WTC11 (cell line): ENCODE measurements at regions not wholly inside any gene's neighbourhood (a gene's known extent, or its start where the extent isn't known, plus 50 kb on each side); places are given as distances from the start of the nearest gene placed in this dataset.

Experiments used
- ATAC-seq: fragments of 200-7000 bp; cut with Tn5 transposase; 2 replicates; pipeline ENCODE4 v1.10.0; 2021; ENCODE audit warnings: mild to moderate bottlenecking, moderate library complexity
- CTCF ChIA-PET: fragments of 300-600 bp; sonication (Branson Sonifier 250); formaldehyde crosslinking; loops from one replicate; lab custom pipeline; 2021; ENCODE audit warnings: antibody characterized with exemption; lab: Charles Lee
- POLR2A ChIA-PET: fragments of 350-600 bp; sonication (Branson Sonifier 250); formaldehyde crosslinking; loops from one replicate; lab custom pipeline; 2021; ENCODE audit warnings: antibody characterized with exemption; lab: Charles Lee
- DNase-seq: peaks from one replicate; pipeline ENCODE4 v3.0.0; 2021; ENCODE audit warnings: low spot score
- H3K27ac Mint-ChIP-seq: 2 replicates; pipeline ENCODE4 v1.8.0; 2021; ENCODE audit warnings: mixed read lengths
- H3K27me3 Mint-ChIP-seq: 2 replicates; pipeline ENCODE4 v1.8.0; 2021; ENCODE audit warnings: low read depth, mild to moderate bottlenecking, moderate library complexity, mixed read lengths
- H3K36me3 Mint-ChIP-seq: 2 replicates; pipeline ENCODE4 v1.8.0; 2021; ENCODE audit warnings: mixed read lengths
- H3K4me1 Mint-ChIP-seq: 2 replicates; pipeline ENCODE4 v1.8.0; 2022; ENCODE audit warnings: mixed read lengths
- H3K4me3 Mint-ChIP-seq: 2 replicates; pipeline ENCODE4 v1.8.0; 2021; ENCODE audit warnings: mild to moderate bottlenecking, moderate library complexity, mixed read lengths
- H3K9me3 Mint-ChIP-seq: 2 replicates; pipeline ENCODE4 v1.8.0; 2021; ENCODE audit warnings: mixed read lengths
- ARID4B ChIP-seq: sonication (generic); formaldehyde crosslinking; IDR thresholded peaks from 2 replicates; pipeline ENCODE4 v1.8.0; 2023; ENCODE audit warnings: missing genetic modification reagents, mild to moderate bottlenecking, borderline replicate concordance
- ATF3 ChIP-seq: sonication (generic); formaldehyde crosslinking; conservative IDR thresholded peaks from 2 replicates; pipeline ENCODE4 v1.8.1; 2022; ENCODE audit warnings: mild to moderate bottlenecking, missing genetic modification reagents
- E2F1 ChIP-seq: sonication (generic); formaldehyde crosslinking; IDR thresholded peaks from 2 replicates; pipeline ENCODE4 v1.8.0; 2022; ENCODE audit warnings: mild to moderate bottlenecking, missing genetic modification reagents
- GABPB1 ChIP-seq: sonication (generic); formaldehyde crosslinking; IDR thresholded peaks from 2 replicates; pipeline ENCODE4 v1.8.1; 2023; ENCODE audit warnings: mild to moderate bottlenecking, missing genetic modification reagents
- GRHL2 ChIP-seq: fragments of 250-450 bp; sonication (Bioruptor Pico); IDR thresholded peaks from 2 replicates; pipeline ENCODE4 v1.8.0; 2022; ENCODE audit warnings: mild to moderate bottlenecking, moderate library complexity; ENCODE audit not compliant: insufficient replicate concordance, severe bottlenecking
- NFE2L1 ChIP-seq: sonication (generic); formaldehyde crosslinking; IDR thresholded peaks from 2 replicates; pipeline ENCODE4 v1.8.1; 2023; ENCODE audit warnings: missing genetic modification reagents
- PRDM15 ChIP-seq: sonication (generic); formaldehyde crosslinking; IDR thresholded peaks from 2 replicates; pipeline ENCODE4 v1.8.0; 2022; ENCODE audit warnings: missing genetic modification reagents
- RELA ChIP-seq: sonication (generic); formaldehyde crosslinking; IDR thresholded peaks from 2 replicates; pipeline ENCODE4 v1.8.1; 2022; ENCODE audit warnings: missing genetic modification reagents, mild to moderate bottlenecking, borderline replicate concordance
- SMAD4 ChIP-seq: sonication (generic); formaldehyde crosslinking; IDR thresholded peaks from 2 replicates; pipeline ENCODE4 v1.8.0; 2022; ENCODE audit warnings: mild to moderate bottlenecking, missing genetic modification reagents
- TP53 ChIP-seq: sonication (generic); formaldehyde crosslinking; IDR thresholded peaks from 2 replicates; pipeline ENCODE4 v1.8.1; 2023; ENCODE audit warnings: mild to moderate bottlenecking, missing genetic modification reagents
- ZBTB21 ChIP-seq: sonication (generic); formaldehyde crosslinking; IDR thresholded peaks from 2 replicates; pipeline ENCODE4 v1.8.1; 2023; ENCODE audit warnings: mild to moderate bottlenecking, missing genetic modification reagents, borderline replicate concordance
- ZNF121 ChIP-seq: sonication (generic); formaldehyde crosslinking; IDR thresholded peaks from 2 replicates; pipeline ENCODE4 v1.8.0; 2023; ENCODE audit warnings: missing genetic modification reagents
- ZNF281 ChIP-seq: sonication (generic); formaldehyde crosslinking; IDR thresholded peaks from 2 replicates; pipeline ENCODE4 v1.8.0; 2023; ENCODE audit warnings: mild to moderate bottlenecking, missing genetic modification reagents
- ZNF423 ChIP-seq: fragments of 250-450 bp; sonication (Bioruptor Pico); IDR thresholded peaks from 2 replicates; pipeline ENCODE4 v2.1.2; 2022; ENCODE audit warnings: mild to moderate bottlenecking, moderate library complexity
- TF ChIP-seq, protein P1 (sequence below): sonication (generic); formaldehyde crosslinking; IDR thresholded peaks from 2 replicates; pipeline ENCODE4 v1.8.1; 2023; ENCODE audit warnings: mild to moderate bottlenecking, missing genetic modification reagents, moderate library complexity
- TF ChIP-seq, protein P2 (sequence below): sonication (generic); formaldehyde crosslinking; IDR thresholded peaks from 2 replicates; pipeline ENCODE4 v1.8.1; 2022; ENCODE audit warnings: mild to moderate bottlenecking, moderate library complexity, missing genetic modification reagents

- TF ChIP-seq, protein P1, sequence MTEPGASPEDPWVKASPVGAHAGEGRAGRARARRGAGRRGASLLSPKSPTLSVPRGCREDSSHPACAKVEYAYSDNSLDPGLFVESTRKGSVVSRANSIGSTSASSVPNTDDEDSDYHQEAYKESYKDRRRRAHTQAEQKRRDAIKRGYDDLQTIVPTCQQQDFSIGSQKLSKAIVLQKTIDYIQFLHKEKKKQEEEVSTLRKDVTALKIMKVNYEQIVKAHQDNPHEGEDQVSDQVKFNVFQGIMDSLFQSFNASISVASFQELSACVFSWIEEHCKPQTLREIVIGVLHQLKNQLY (CRISPR knock-in tag): no peak
- TF ChIP-seq GABPB1 (CRISPR knock-in tag) (no peak), RELA (CRISPR knock-in tag) (no peak), NFE2L1 (CRISPR knock-in tag) (no peak), SMAD4 (CRISPR knock-in tag) (no peak)
Observed at GRCh38 chr6:121844898-121845297, 409.5 kb downstream of the GJA1 start (continued).

GRCh38 chr6:121847806-121848522, 412.5 kb downstream of the GJA1 start:
- H3K27ac Mint-ChIP-seq: peak overlapping the region; percentile 73
- H3K9me3 Mint-ChIP-seq: peaks cover 5% of the 10 kb centered on the region
- H3K4me1 Mint-ChIP-seq: peaks cover 45% of the 10 kb centered on the region
- DNase-seq: no peak
- no peaks in the 10 kb centered on the region for H3K27me3 Mint-ChIP-seq
- H3K4me3 Mint-ChIP-seq: no peak overlapping the region
- POLR2A ChIA-PET: no interaction called here
- ATAC-seq: no peak
- TF ChIP-seq ZNF281 (CRISPR knock-in tag) (no peak), ZNF121 (no peak), TP53 (CRISPR knock-in tag) (no peak), ARID4B (CRISPR knock-in tag) (no peak), E2F1 (CRISPR knock-in tag) (no peak), ZNF423 (CRISPR knock-in tag) (no peak), GRHL2 (CRISPR knock-in tag) (no peak), NFE2L1 (CRISPR knock-in tag) (no peak), ZBTB21 (CRISPR knock-in tag) (no peak), ATF3 (CRISPR knock-in tag) (no peak), PRDM15 (CRISPR knock-in tag) (no peak)
- TF ChIP-seq, protein P2, sequence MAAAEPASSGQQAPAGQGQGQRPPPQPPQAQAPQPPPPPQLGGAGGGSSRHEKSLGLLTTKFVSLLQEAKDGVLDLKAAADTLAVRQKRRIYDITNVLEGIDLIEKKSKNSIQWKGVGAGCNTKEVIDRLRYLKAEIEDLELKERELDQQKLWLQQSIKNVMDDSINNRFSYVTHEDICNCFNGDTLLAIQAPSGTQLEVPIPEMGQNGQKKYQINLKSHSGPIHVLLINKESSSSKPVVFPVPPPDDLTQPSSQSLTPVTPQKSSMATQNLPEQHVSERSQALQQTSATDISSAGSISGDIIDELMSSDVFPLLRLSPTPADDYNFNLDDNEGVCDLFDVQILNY (CRISPR knock-in tag): no peak
- no peaks in the 10 kb centered on the region; the same call in 1 of the 2 replicates for H3K36me3 Mint-ChIP-seq
- CTCF ChIA-PET: interaction anchor here (2.2 to 3.5 kb wide), 2 partner anchors 17 to 417 kb away, joined by 7 to 11 read pairs; no protein-coding TSS in a partner anchor
